Stimulated activated CD8-positive, alpha-beta memory T cell treated with anti-CD3 and anti-CD28 coated beads, Interleukin-2, amount 100 ng/mL, for 48 hours (primary cell): ENCODE measurements at regions not wholly inside any gene's neighbourhood (a gene's known extent, or its start where the extent isn't known, plus 50 kb on each side); places are given as distances from the start of the nearest gene placed in this dataset.
A peak's percentile ranks its signal among the peaks of the same experiment; 100 is the strongest.
"Not testable (repeated sequence)": the region's sequence is repeated elsewhere in the genome, so short reads cannot be mapped to it uniquely, and the experiment has no call there.

Experiments
- DNase-seq, 2 donors: peaks; one replicate each; pipeline ENCODE4 v3.0.0-alpha.2; 2020; ENCODE audit warnings: low read depth in 2 of 2

- peak in 1 of 2 donors; percentile 7 for DNase-seq
Measured at GRCh38 chr15:38002883-38003477, 68.5 kb downstream of the TMCO5A start.

DNA sequence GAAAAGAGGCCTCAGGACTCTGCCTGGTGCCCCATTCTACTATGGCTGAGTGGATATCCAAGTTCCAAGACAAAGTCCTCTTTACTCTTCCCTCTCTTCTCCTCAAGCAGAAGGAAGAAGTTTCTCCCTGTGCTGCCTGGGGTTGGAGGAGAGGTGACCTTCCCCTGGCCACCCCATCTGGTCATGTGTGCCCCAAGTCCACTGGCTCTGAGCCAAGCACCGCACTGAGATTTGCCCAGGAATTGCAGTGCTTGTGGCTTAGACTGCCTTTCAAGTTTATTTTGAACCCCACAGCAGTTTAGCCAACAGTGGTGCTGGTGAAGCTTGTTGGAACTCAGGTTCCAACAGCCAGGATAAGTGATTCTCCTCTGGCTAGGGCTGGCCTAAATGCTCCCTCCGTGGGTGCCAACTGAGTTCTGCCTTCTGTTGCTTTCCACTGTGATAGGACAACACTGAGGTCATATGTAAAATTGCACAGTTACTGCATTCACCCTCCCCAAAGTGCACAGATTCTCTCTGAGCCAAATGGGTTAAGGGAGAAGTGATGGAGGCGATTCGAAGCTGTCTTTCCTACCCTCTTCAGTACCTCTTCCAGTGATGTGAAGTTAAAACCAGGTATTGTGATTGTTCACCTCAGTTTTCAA lies 69.9 kb downstream of the TMCO5A start:
- DNase-seq, result no peak

GRCh38 chr15:38005953-38006808 lies 71.7 kb downstream of the TMCO5A start:
- DNase-seq, result no peak

DNA sequence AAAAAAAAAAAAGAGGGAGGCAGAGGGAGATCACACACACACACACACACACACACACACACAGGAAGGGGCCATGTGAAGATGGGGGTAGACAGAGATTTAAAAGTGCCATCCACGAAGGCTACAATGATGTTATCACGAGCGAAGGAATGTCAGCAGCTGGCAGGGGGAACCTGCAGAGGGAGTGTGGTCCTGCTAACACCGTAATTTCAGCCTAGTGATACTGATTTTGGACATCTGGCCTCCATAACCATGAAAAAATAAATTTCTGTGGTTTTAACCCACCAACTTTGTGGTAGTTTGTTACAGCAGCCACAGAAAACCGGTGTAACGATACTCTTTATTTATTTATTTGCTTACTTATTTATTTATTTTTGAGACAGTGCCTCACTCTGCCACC lies 76.0 kb downstream of the TMCO5A start:
- no peak for DNase-seq

- DNase-seq, result no peak
Measured at GRCh38 chr15:38012894-38013293, 78.5 kb downstream of the TMCO5A start.

GRCh38 chr15:38017721-38018120 lies 83.3 kb downstream of the TMCO5A start:
- no peak for DNase-seq

DNA sequence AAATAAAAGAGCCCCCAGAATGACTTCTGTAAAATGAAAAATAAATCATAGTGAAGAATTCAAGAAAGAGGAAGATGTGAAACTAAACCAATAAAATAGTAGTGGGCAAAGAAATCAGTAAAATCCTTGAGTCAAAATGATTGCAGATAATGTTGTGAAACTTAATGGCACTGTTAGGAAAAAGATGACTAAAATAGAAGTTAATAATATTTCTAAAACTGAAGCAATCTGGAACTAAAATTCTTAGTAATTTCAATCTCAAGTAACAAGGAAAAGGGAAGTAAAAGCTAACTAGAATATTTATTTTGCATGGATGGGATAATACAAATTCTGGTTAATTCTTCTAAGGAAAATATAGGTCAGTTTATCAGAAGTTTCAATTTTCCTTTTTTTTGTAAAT lies 84.6 kb downstream of the TMCO5A start:
- DNase-seq, result no peak

DNA sequence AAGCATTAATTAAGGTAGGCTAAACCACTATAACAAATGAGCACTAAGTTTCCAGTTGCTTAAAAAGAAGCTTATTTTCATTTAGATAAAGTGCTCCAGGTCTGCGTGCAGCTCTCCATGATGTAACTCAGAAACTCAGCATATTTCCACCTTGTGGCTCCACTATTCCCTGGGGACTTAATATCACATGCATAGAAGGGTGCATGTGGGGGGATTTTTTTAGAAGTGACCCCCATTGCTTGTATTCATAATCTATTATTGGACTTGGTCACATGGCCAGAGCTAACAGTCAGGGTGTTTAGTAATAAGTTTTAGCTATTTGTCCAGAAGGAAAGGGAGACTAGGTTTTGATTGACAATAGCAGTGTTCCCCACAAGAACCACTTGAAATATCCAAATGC lies 86.8 kb downstream of the TMCO5A start:
- DNase-seq, result no peak

DNA sequence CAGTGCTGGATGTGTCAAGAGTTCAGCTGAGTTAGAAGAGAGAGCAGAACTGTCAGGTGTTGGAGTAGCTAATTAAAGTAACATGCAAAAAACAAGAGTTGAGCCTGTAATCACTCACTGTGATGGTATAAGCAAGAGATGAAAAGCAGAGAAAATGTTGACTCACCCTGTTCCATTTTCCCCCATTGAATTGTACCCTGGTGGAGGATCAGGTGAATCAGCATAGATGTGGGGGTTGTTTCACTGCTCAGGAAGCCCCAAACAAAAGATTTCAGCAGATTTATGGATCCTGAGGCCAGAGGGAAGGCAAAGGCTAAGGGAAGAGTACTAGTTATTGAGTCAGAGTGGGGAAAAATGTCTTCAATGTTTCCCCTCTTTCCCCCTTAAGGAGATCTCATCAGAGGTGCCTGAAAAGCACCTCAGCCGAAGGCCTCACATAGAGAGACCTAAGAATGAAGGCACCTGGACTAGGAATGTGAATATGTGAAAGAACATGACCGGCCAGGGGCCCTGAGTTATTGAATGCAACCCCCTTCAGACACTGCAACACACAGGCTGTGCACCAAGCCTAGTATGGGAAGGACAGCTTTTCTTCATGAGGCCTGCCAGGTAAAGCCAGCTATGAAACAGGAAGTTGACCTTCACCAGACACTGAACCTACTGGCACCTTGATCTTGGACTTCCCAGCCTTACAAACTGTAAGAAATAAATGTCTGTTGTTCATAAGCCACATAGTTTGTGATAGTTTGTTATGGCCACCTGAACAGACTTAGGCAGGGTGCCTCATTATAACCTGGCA lies 90.1 kb downstream of the TMCO5A start:
- DNase-seq, result no peak

- not testable (repeated sequence) for DNase-seq
Measured at GRCh38 chr15:38025656-38026055, 91.2 kb downstream of the TMCO5A start.

DNA sequence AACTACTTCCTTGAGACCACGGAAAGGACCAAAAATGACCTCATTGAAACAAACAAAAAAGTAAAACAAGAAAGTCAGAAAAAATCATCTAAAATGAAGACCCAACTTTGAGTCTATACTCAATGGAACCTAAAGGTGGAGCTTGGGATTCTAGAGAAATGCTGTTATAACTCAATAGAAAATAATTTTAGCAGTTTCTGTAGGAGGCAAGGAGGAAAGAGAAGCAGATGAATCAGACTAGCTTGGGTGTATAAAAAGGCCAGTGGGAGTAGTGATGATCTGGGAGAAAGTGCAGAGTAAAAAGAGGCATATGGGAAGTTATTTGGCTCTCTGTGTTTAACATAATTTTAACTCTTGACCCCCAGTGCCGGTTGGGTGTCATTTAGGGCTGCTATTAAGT lies 94.4 kb downstream of the TMCO5A start:
- DNase-seq, result no peak

GRCh38 chr15:38029736-38030135 lies 95.3 kb downstream of the TMCO5A start:
- DNase-seq, result no peak

- no peak for DNase-seq
Measured at GRCh38 chr15:38030609-38031008, 96.2 kb downstream of the TMCO5A start.

DNA sequence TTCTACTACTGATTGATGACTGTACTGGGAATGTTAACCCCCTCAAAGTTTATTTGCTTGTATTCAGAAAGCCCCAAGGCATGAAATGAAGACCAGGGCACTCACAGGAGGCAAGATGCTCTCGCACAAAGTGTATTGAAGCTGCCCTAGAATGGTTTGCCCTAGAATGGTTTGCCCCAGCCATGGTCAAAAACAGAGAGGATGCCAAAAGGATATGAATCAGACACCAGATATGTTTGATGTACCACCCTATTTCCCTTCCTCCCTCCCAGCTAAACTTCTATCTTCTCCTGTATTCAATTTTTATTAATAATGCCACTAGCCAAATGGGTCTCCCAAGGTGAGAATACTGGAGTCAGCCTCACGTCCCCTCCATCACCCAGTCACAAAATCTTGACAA lies 101.3 kb downstream of the TMCO5A start:
- DNase-seq, result no peak

DNA sequence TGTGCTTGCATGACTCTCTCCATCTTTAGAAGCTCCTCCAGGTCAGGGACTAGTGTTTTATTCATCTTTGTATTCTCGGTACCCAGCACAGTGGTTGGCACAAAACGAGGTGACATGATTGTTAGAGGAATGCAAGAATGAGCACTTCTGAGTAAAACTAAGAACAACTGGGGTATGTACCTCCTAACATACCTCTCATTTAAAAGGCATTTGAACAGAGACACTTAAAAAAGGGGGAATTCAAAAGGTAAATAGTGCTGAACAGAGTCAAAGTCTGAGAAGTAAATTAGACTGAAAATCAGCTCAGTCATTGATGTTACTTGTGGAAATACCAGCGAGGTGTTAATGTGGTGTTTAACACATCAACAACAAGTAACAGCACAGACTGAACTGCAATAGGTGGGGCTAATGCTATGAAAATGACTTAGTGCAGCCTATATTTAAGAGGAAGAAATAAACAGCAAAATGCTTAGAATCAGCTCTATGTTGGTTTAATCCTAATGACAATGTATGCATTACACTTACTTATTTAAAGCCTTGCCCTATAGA lies 102.4 kb downstream of the TMCO5A start:
- no peak for DNase-seq

DNA sequence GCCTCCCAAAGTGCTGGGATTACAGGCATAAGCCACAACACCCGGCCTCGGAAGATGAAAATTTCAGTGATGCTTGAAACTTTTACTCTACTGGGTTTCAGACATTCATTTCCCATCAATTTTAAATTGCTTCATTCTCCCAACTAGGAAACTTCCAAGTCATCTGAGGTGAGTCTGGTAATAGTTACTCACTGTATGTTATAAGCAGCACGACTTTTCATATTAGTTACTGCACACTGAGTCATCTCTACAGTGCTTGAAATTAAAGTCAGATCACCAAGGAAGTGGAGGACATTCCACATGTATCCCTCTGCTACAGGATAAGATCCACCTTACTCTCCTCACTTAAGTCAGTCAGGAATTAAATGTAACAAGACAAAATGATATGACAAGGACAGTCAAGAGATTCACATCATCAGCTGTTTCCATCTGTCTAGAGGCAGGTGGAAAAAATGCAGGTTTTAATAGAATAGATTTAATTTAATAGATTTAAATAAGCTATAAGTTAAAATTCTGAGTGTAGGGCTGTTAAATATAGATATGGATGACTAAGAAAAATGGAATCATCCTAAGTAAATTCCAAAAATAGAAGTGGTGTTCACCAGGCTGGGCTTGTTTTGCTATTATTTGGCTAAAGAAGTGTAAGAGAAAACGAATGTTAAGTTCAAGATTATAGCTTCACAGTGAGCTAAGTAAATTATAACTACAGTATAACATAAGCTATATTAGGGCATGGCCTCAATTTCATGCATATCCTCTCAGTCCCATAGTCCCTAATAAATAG lies 104.4 kb downstream of the TMCO5A start:
- no peak for DNase-seq

- no peak for DNase-seq
Measured at GRCh38 chr15:38040615-38041014, 106.2 kb downstream of the TMCO5A start.

- no peak for DNase-seq
Measured at GRCh38 chr15:38041576-38041975, 107.1 kb downstream of the TMCO5A start.

DNA sequence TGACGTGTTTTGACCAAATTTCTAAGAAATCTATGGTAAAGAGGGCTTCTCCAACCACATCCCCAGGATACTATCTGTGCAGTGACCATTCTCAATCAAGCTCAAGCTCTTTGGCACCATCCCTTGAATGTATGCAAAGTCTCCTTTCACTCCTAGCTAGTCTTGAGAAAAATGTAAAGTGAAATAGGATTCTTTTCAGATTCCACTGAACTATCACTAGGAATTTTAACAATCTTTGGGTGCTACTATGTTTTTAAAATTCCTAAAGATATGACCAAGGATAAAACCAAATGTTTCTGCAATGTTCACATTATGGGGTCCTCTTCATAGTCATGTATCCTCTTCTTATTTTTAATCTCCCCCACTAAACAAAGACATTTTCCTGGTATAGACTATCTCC lies 107.8 kb downstream of the TMCO5A start:
- no peak for DNase-seq

DNA sequence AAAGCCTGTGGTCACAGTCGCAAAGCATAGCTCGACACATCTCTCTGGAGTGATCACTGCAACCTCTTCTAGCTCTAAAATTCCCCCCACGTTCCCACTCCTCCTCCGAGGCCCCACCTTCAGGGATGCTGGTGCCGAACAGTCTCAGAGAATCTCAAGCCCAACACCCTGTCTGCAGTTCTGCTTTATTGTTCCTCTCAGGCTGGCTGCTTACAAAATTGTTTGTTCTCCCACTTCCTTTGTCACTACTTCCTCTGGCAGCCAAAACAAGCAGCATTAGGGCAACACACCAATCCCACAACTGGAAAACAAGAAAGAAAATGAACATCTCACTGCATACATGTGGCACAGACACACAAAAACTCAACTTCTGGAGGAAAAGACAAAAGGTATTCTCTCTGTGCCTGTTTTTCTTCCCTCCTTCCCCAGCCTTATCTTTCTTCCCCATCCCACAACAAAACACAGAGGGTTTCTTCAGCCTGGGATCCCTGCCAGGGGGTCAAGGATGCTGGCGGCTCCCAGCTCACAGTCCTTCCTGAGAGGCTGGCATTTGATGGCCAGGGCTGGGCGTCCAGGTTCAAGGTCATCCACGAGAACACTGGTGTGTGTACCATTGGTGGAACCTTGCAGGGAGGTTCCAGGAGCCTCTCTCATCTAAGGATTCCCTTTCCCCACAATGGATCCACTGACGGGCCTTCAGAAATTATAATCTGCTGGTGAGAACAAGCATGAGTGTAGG lies 108.4 kb downstream of the TMCO5A start:
- no peak for DNase-seq
